Activated T-helper 2 cell treated with anti-CD3 and anti-CD28 coated beads, Interferon-gamma antibody, Interleukin-2, Interleukin-4, amounts not matched to agents 10 μg/mL and 5 μg/mL and 100 μg/mL, durations not matched to agents 14 hours and 24 hours and 36 hours (primary cell): ENCODE measurements at regions not wholly inside any gene's neighbourhood (a gene's known extent, or its start where the extent isn't known, plus 50 kb on each side); places are given as distances from the start of the nearest gene placed in this dataset.

Experiments
- DNase-seq: peaks from one replicate; pipeline ENCODE4 v3.0.0; 2021; ENCODE audit warnings: low spot score
- H3K27ac Mint-ChIP-seq: one replicate; pipeline ENCODE4 v1.8.0; 2021; ENCODE audit warnings: mixed read lengths
- H3K27me3 Mint-ChIP-seq: one replicate; pipeline ENCODE4 v1.8.0; 2021; ENCODE audit warnings: low read depth, mixed read lengths
- H3K36me3 Mint-ChIP-seq: one replicate; pipeline ENCODE4 v1.8.0; 2021; ENCODE audit warnings: low read depth, mixed read lengths
- H3K4me1 Mint-ChIP-seq: one replicate; pipeline ENCODE4 v1.8.0; 2021; ENCODE audit warnings: low read depth, mixed read lengths
- H3K4me3 Mint-ChIP-seq: one replicate; pipeline ENCODE4 v1.8.0; 2021; ENCODE audit warnings: low read depth, mild to moderate bottlenecking, moderate library complexity, mixed read lengths
- H3K9me3 Mint-ChIP-seq: one replicate; pipeline ENCODE4 v1.8.0; 2021; ENCODE audit warnings: mixed read lengths
- intact Hi-C: fragments of 100-400 bp; cut with micrococcal nuclease; formaldehyde crosslinking; loops from one replicate; pipeline ENCODE4 v1.15.1; 2023

DNA sequence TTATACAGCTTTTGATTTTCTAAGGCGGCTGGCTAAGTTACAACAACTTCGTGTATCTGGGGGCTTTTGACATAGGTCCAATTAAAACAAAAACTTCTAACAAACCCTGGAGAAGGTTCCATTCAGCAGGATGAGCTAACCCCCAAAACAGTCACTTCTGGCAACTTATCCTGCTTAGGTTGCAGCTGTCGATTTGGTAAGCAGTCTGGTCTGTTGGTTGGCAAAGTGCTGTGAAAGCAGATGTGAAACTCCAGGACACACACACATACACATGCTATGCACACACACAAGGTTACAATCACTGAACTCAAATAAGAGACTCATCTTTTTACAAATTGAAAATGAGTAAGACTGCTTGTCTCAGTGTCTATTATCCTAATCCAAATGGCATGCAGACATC, 119.0 kb upstream of the STMND1 start:
- H3K4me3 Mint-ChIP-seq: no peak overlapping the region

DNA sequence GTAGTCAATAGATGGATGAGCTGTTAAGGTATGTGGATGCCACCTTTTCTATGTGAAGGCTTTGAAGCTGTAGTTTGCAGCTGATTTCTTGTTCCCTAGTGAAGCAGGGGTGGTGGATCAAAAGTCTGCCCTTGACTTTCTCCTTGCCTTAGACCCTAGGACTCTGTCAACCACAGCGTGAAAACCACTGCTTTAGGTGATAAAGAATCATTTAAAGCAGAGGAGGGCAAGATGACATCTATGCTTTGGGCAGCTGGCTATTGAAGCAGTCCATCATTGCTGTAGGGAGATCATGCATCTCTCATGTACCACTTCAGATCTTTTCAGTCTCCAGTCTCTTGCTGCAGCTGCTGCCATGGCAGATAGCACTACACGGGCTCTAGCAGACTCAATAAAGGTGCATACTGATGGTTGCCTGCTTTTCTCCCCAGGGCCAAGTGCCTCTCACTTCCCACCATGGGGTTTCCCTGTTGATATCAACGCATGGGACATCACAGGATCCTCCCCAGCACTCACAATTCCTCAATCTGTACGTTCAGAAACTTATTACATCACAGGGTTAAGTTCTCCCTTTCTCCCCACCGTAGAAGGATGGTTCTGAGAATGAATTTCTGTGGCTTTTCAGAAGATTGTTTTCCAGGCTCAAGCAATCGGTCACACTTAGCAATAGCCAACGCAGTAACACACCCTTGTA, 122.0 kb upstream of the STMND1 start:
- Mint-ChIP-seq H3K27me3 (peaks cover 58% of the 10 kb centered on the region), H3K27ac (no peak overlapping the region), H3K36me3 (no peaks in the 10 kb centered on the region), H3K4me3 (no peak overlapping the region), H3K4me1 (no peaks in the 10 kb centered on the region), H3K9me3 (no peaks in the 10 kb centered on the region)
- no peak for DNase-seq
- intact Hi-C loops: no loop called here

More for the DNA sequence above, 119.0 kb upstream of the STMND1 start:
- intact Hi-C loops: no loop called here
- H3K9me3 Mint-ChIP-seq: no peaks in the 10 kb centered on the region
- no peak overlapping the region for H3K27ac Mint-ChIP-seq
- no peaks in the 10 kb centered on the region for H3K4me1 Mint-ChIP-seq
- no peak for DNase-seq
- peaks cover 59% of the 10 kb centered on the region for H3K27me3 Mint-ChIP-seq
- H3K36me3 Mint-ChIP-seq: no peaks in the 10 kb centered on the region

DNA sequence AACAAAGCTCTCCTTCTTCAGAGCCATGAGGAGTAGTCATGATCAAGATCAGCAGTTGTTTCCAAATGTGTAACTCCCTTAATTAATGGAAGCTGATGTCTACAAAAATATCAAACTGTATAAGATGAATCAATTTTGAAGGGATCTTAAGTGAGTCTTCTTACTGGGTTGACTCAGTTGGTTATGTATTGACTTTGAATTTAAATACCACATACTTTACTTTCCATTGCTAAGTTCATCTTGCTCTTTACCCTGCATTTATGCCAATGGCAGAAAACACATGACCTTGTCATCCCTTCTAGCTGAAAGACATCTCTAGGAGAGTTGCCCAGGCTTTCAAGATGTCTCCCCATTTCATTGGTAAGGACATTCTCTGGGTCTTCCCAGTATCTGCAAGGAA, 123.2 kb upstream of the STMND1 start:
- Mint-ChIP-seq H3K36me3 (no peaks in the 10 kb centered on the region), H3K9me3 (no peaks in the 10 kb centered on the region), H3K27me3 (peaks cover 50% of the 10 kb centered on the region), H3K27ac (no peak overlapping the region), H3K4me1 (no peaks in the 10 kb centered on the region), H3K4me3 (no peak overlapping the region)
- intact Hi-C loops: no loop called here
- no peak for DNase-seq

DNA sequence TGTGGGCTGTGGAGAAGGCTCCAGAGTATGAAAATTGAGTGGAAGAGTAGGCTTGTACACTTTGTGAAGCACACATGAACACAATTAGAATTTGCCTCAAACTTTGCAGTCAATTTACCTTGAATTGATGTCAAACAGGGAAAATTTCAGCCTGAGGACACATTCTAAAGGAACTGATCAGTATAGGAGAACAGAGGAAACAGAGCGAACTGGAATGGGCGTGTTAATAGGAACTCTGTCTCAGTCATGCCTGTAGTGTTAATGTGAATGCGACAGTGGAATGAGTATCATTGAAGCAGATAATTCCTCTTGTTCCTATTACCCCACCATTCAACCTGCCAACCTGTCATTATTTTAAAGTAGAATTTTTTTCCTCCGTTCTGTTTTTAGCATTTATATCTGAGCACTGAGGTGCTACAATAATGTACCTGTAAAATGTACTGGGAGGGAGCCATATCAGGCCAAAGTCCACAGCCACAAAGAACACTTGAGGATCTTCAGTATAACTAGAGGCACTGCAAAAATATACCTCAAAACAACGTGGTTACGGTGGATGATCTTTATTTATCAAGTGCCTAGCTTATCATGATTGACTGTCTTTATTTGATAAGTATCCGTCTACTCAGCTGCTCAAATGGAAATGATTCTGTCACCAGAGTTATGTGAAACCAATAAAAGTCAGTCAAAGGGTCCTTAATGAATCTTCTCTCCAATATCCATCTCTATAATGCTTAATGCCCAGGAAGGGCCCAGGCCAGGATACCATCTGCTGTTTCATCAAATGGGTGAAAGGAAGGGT, 125.3 kb upstream of the STMND1 start:
- no peaks in the 10 kb centered on the region for H3K36me3 Mint-ChIP-seq
- intact Hi-C loops: no loop called here

DNA sequence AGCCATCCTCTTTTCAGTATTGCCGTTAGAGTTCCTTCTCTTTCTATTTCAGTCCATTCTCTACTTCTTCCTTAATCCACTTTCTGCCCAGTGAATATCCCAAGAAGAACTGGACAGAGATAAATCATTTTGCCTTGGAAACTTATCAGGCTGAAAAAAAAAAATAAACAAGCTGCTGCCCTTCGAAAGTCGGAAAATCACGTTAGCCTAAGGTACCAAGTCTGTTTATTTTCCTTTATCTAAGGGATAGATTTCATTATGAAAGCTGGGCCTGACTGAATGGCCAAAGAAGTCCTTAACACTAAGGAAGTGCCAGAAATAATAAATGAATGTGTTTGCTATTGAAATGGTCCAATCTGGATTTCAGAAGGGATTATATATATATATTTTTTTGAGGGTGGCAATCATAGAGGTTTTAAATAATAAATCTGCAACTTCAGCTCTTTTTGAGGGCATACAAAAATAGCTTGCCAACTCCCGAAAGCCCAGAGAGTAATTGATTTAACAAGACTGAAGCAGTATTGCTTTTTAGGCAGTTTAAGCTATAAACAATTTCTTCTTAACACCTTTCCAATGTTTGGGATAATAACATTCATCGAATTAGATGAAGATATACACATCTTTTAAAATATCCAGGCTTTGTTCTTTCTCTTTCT, 127.0 kb upstream of the STMND1 start:
- Mint-ChIP-seq H3K9me3 (no peaks in the 10 kb centered on the region), H3K27me3 (peaks cover 48% of the 10 kb centered on the region), H3K36me3 (no peaks in the 10 kb centered on the region)

More for the DNA sequence above, 125.3 kb upstream of the STMND1 start:
- H3K9me3 Mint-ChIP-seq: no peaks in the 10 kb centered on the region
- no peak for DNase-seq
- no peak overlapping the region for H3K27ac Mint-ChIP-seq
- H3K27me3 Mint-ChIP-seq: peaks cover 52% of the 10 kb centered on the region
- H3K4me1 Mint-ChIP-seq: peaks cover 7% of the 10 kb centered on the region
- no peak overlapping the region for H3K4me3 Mint-ChIP-seq

DNA sequence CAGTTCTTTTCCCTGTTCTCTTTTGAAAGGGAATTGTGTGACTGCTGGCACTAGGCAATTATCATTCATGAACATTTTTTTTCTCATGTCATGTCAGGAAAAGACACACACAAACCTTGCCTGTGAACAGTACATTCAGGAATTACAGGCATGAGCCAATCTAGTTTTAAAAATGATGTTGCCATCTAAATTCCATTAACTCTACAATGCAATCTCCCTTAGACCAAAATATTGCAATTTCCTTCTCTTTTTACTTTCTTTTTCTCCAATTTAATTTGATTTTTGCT, 127.5 kb upstream of the STMND1 start:
- H3K27me3 Mint-ChIP-seq: peaks cover 47% of the 10 kb centered on the region
- DNase-seq: no peak
- H3K9me3 Mint-ChIP-seq: no peaks in the 10 kb centered on the region
- no peak overlapping the region for H3K27ac Mint-ChIP-seq
- peaks cover 7% of the 10 kb centered on the region for H3K4me1 Mint-ChIP-seq
- H3K36me3 Mint-ChIP-seq: no peaks in the 10 kb centered on the region
- intact Hi-C loops: no loop called here
- no peak overlapping the region for H3K4me3 Mint-ChIP-seq

More for the DNA sequence above, 127.0 kb upstream of the STMND1 start:
- intact Hi-C loops: no loop called here
- Mint-ChIP-seq H3K4me3 (no peak overlapping the region), H3K27ac (no peak overlapping the region), H3K4me1 (peaks cover 7% of the 10 kb centered on the region)
- DNase-seq: no peak

DNA sequence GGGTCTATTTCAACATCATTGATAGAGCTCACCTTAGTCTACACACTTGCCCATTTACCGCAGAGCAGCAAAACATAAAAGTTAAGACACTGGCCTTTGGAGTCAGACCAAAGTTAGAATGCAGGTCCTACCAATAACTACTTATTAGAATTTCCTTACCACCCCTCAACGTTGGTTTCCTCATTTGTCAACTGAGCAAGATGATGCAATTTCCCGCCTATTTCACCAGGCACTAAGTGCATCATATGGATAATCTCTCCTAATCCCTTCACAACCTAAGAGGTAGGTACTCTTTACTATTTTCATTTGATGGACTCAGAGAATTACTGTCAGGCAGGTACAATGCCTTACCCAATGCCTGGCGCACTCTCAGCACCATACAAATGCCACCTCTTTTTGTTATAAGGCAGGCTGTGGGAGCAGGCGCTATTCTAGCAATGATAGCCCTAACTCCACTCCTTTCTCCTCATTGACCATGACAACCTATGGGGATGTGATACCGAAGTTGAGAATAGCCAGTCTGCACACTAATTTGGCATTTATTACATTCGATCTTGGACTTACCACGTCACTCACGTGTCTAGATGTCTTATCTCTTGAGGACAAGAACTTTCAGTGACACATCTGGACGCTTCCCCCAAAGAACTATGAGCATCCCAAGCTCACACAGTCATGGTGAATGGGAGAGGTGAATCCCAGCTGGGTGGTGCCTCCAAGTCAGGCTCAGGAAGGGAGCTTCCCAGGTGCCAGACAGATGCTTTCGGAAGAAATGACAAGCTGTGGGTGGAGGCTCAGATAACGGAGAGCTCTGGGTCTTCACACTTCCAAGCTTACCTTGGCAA, 128.1 kb upstream of the STMND1 start:
- no peak for DNase-seq
- no peak overlapping the region for H3K4me3 Mint-ChIP-seq
- no peaks in the 10 kb centered on the region for H3K9me3 Mint-ChIP-seq
- intact Hi-C loops: no loop called here
- no peaks in the 10 kb centered on the region for H3K36me3 Mint-ChIP-seq
- H3K27ac Mint-ChIP-seq: no peak overlapping the region
- peaks cover 10% of the 10 kb centered on the region for H3K4me1 Mint-ChIP-seq
- peaks cover 46% of the 10 kb centered on the region for H3K27me3 Mint-ChIP-seq

DNA sequence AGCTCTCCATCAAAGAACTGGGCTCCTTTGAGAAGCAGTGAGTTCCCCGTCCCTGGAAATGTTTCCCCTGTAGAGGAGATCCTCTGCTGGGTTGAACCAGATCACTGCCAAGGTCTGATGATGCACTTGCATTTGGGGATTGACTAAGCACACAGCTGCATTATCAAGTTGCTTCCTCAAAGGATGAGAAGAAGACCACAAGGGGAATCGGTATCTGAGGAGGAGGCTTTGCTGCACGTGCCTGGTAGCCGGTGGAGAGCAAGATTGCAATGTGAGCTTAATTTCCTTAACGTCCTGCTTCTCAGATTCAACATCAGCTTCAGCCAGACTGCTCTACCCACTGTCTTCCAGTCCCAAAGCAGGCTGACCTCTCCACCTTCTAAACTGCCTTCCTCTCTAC, 128.8 kb upstream of the STMND1 start:
- peaks cover 10% of the 10 kb centered on the region for H3K4me1 Mint-ChIP-seq
- H3K4me3 Mint-ChIP-seq: no peak overlapping the region
- H3K9me3 Mint-ChIP-seq: no peaks in the 10 kb centered on the region
- peaks cover 43% of the 10 kb centered on the region for H3K27me3 Mint-ChIP-seq
- intact Hi-C loops: no loop called here
- no peak overlapping the region for H3K27ac Mint-ChIP-seq
- no peaks in the 10 kb centered on the region for H3K36me3 Mint-ChIP-seq
- no peak for DNase-seq

DNA sequence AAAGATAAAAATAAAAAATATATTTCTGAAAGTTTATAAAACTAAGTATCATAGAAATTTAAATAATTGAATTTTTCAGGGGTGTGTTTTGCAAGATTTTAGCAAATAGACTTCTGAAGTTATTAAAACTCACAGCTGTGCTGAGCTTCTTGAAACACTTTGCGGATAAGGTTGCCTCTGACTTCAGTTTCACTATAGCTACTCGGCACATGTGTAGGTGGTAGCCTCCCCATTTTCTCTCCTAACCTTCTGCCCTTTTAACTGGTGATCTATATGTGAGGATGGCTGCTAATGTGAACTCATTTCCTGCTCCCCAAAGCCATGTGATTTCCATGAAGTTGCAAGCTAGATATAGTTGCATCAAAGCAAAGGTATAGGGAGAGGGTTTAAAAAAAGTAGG, 129.3 kb upstream of the STMND1 start:
- intact Hi-C loops: no loop called here
- H3K4me1 Mint-ChIP-seq: peaks cover 10% of the 10 kb centered on the region
- H3K9me3 Mint-ChIP-seq: no peaks in the 10 kb centered on the region
- no peak for DNase-seq
- H3K27me3 Mint-ChIP-seq: peaks cover 38% of the 10 kb centered on the region
- H3K27ac Mint-ChIP-seq: no peak overlapping the region
- H3K4me3 Mint-ChIP-seq: no peak overlapping the region
- no peaks in the 10 kb centered on the region for H3K36me3 Mint-ChIP-seq

DNA sequence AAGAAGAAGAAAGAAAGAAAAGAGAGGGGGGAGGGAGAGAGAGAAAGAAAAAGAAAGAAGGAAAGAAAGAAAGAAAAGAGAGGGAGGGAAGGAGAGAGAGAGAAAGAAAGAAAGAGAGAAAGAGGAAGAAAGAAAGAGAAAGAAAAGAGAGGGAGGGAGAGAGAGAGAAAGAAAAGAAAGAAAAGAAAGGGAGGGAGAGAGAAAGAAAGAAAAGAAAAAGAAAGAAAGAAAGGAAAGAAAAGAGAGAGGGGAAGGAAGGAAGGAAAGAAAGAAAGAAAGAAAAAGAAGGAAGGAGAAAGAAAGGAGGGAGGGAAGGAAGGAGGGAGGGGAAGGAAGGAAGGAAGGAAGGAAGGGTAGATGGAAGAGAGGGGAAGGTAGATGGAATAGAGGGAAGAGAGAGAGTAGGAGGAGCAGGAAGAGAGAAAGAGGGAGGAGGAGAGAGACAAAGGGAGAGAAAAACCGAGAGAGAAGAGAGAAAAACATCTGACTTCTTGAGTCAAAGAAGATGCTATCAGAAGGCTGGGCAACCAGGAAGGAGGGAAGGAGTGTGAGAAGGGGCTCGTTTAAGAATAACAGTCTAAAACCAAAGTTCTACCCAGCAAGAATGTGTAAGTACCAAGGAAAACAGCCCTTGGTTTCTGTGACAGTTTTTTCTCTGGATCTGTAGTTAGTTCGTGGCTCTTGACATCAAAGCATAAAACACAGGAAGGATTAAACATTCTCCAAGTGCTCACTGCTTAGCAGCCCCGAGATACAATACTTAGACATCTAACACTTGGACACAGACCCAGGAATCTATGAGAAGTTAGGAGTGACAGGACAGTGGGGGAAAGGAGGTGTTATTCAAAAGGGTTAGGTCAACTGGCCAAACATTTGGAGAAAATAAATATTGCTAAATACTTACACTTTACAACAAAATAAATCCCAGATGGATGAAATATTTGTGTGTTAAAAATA, 131.9 kb upstream of the STMND1 start:
- H3K27me3 Mint-ChIP-seq: peaks cover 31% of the 10 kb centered on the region
- intact Hi-C loops: no loop called here

DNA sequence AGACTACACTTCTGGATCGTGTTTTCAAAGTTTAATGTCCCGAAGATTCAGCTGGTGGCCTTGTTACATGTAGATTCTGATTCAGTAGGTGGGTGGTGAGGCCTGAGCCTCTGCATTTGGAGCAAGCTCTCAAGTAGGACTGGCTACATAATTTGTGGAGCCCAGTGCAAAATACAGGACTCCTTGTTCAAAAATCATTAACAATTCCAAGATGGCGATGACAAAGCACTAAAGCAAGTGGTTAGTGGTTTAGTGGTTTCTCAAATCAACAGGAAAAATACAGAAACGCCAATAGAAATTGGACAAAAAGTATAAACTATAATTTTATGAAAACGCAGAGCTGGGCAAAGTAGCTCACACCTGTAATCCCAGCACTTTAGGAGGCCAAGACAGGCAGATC, 133.7 kb upstream of the STMND1 start:
- intact Hi-C loops: no loop called here
- H3K4me1 Mint-ChIP-seq: peaks cover 15% of the 10 kb centered on the region
- H3K27ac Mint-ChIP-seq: no peak overlapping the region
- no peaks in the 10 kb centered on the region for H3K36me3 Mint-ChIP-seq
- no peak overlapping the region for H3K4me3 Mint-ChIP-seq
- no peaks in the 10 kb centered on the region for H3K9me3 Mint-ChIP-seq
- no peak for DNase-seq
- H3K27me3 Mint-ChIP-seq: peaks cover 29% of the 10 kb centered on the region

More for the DNA sequence above, 131.9 kb upstream of the STMND1 start:
- Mint-ChIP-seq H3K9me3 (no peaks in the 10 kb centered on the region), H3K36me3 (no peaks in the 10 kb centered on the region), H3K27ac (no peak overlapping the region), H3K4me1 (peaks cover 12% of the 10 kb centered on the region), H3K4me3 (no peak overlapping the region)
- no peak for DNase-seq

DNA sequence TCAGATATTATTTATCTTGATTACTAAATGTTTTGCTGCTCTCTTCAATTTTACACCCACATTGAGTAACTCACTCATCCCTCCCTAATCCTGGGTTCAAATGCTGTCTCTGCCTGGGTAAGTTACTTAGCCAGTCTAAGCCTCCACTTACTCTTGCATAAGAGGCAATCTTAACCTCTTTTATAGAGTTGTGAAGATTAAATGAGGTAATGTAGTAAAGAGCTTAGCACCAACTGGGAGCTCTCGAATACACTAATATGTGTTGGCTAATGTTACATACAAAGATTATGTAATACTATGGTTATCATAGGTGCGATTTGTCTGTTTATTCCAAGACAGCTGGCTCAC, 134.4 kb upstream of the STMND1 start:
- no peak overlapping the region for H3K27ac Mint-ChIP-seq
- peaks cover 11% of the 10 kb centered on the region for H3K4me1 Mint-ChIP-seq
- H3K4me3 Mint-ChIP-seq: no peak overlapping the region
- no peaks in the 10 kb centered on the region for H3K36me3 Mint-ChIP-seq
- no peaks in the 10 kb centered on the region for H3K9me3 Mint-ChIP-seq
- H3K27me3 Mint-ChIP-seq: peaks cover 30% of the 10 kb centered on the region
- intact Hi-C loops: no loop called here
- DNase-seq: no peak
